ENCODE measurements at regions not wholly inside any gene's neighbourhood (a gene's known extent, or its start where the extent isn't known, plus 50 kb on each side); places are given as distances from the start of the nearest gene placed in this dataset.
A peak's percentile ranks its signal among the peaks of the same experiment; 100 is the strongest.

DNA sequence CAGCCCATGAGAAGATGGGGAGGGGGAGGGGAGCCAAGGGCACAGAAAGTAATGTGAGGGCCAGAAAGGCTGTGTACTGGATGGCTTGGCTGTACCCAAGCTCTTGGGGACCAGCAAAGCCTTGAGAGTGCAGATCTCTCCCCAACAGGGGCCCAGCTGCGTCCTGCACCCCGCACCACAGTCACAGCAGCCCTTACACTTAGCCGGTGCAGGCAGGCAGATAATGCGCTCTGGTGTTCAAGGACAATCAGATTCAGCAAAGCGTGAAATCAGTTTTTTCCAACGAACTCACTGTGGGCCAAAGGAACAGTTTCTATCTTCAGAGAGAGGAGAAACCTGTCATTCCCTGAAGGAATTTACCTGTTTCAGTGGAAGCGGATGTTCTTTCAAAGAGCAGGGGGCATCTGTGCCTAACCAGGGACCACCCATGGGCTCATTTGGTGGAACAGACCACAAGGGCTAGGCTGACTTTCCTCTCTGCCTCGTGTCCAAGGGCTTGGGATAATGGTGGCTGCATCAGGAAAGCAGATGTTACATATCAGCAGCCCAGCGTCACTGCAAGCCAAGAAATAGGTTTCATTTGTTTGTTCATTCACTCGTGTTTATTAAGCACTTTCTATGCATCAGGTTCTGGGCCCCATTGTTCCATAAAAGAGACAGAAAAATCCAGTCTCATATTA lies 81.2 kb upstream of the SPON1 start:
- DNase-seq: no peak
- no peak overlapping the region for H3K4me3 Mint-ChIP-seq
- peaks cover 14% of the 10 kb centered on the region for H3K4me1 Mint-ChIP-seq
- H3K9me3 Mint-ChIP-seq: no peaks in the 10 kb centered on the region
- peaks cover 2% of the 10 kb centered on the region for H3K36me3 Mint-ChIP-seq
- CTCF ChIA-PET: no interaction called here
- no peak overlapping the region for H3K27ac Mint-ChIP-seq
- peaks cover 11% of the 10 kb centered on the region for H3K27me3 Mint-ChIP-seq

DNA sequence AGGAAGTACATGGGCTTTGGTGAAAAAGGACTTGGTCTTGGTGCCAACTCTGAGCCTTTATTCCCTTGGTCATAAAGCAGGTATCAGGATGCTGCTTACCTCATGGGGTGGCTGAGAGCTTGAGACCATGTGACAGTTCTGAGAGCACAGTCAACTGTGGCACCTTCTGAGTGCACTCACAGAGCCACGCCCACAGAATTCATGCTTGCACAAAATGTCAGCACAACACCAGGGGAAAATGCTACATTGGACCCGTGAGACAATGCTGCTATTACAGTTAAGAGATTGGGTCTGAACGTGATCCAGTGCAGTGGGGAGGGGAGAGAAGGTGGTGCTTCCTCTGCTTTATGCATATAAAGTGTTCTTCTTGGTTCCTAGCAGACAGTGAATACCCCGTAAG lies 79.5 kb upstream of the SPON1 start:
- CTCF ChIA-PET: interaction anchor here (0.7 kb wide), 1 partner anchor 66 kb away, joined by 3 read pairs; no protein-coding TSS in a partner anchor
- Mint-ChIP-seq H3K27me3 (peaks cover 16% of the 10 kb centered on the region), H3K9me3 (peaks cover 6% of the 10 kb centered on the region), H3K4me1 (peaks cover 12% of the 10 kb centered on the region), H3K36me3 (peaks cover 5% of the 10 kb centered on the region), H3K4me3 (no peak overlapping the region), H3K27ac (no peak overlapping the region)
- peak; percentile 42 for DNase-seq

DNA sequence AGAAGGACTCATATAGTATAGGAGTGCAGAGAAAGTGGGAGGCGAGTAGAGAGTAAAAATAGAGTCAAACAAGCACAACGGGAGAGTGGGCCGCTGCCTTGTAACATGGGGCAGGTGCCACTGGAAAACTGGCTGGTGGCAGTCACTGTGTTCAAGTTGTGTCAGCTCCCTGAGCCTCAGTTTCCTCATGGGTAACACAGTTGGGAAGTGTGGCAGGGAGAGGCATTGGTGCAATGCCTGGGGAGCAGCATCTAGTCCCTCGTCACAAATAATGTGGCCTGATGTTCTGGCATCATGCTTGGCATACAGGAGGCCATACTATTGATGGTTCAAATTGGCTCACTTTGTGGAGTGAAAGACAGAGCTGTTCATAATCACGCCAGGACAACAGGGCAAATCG lies 78.9 kb upstream of the SPON1 start:
- peaks cover 3% of the 10 kb centered on the region for H3K36me3 Mint-ChIP-seq
- peaks cover 6% of the 10 kb centered on the region for H3K9me3 Mint-ChIP-seq
- H3K4me1 Mint-ChIP-seq: peaks cover 11% of the 10 kb centered on the region
- CTCF ChIA-PET: interaction anchor here (0.7 to 1.0 kb wide), 2 partner anchors 10 to 66 kb away, joined by 3 read pairs; no protein-coding TSS in a partner anchor
- no peak overlapping the region for H3K27ac Mint-ChIP-seq
- H3K4me3 Mint-ChIP-seq: no peak overlapping the region
- DNase-seq: no peak
- H3K27me3 Mint-ChIP-seq: peaks cover 16% of the 10 kb centered on the region

DNA sequence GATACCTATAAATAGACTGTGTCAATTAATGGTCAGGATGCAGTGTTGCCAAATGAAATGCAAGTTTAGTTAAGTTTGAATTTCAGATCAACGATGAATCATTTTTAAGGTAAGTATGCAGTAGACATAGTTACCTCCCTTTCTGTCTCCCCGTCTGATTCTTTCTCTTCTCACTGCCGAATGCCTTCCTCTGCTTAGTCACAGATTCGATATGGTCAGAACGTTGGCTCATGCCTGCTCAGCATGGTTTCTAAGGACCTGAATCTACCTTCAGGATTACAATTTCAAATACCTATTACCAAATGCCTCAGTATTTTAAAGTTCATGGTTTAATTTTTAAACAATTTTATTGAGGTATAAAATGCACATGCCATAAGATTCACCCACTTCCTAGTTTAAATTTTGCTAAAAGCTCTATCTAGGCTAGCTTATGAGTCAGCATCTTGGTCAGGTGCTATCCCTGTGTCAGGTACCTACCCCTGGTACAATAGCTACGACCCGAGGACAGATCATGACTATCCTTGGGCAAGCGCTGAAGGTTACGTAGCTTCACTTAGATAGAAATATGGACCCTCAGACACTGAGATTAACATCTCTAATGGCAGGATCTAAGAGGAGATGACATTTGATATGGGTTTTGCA lies 78.2 kb upstream of the SPON1 start:
- DNase-seq: no peak
- no peak overlapping the region for H3K27ac Mint-ChIP-seq
- peaks cover 10% of the 10 kb centered on the region for H3K4me1 Mint-ChIP-seq
- H3K36me3 Mint-ChIP-seq: peaks cover 2% of the 10 kb centered on the region
- no peak overlapping the region for H3K4me3 Mint-ChIP-seq
- peaks cover 6% of the 10 kb centered on the region for H3K9me3 Mint-ChIP-seq
- peaks cover 17% of the 10 kb centered on the region for H3K27me3 Mint-ChIP-seq
- CTCF ChIA-PET: interaction anchor here (1.0 kb wide), 1 partner anchor 11 kb away, joined by 3 read pairs; no protein-coding TSS in a partner anchor

DNA sequence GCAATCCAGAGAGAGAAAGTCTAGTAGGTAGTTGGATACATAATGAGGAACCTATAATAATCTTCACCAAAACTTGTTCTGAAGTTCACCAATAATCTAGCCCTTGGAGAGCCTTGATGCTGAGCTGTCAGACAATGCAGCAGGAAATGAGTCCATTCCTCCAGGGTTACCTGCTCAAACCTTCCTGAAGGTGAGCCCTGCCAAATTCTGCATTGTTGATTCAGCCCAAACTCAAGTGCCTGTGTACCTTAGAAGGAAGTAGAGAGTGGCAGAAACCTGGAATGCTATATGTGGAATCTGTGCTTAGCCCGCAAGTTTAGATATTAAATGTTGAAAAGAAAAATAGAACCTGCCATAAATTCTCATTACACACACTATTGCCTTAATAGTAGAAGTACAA lies 77.4 kb upstream of the SPON1 start:
- Mint-ChIP-seq H3K27ac (no peak overlapping the region), H3K4me3 (no peak overlapping the region), H3K4me1 (peaks cover 10% of the 10 kb centered on the region), H3K27me3 (peaks cover 20% of the 10 kb centered on the region), H3K9me3 (peaks cover 6% of the 10 kb centered on the region), H3K36me3 (peaks cover 2% of the 10 kb centered on the region)
- no peak for DNase-seq
- CTCF ChIA-PET: interaction anchor here (0.6 kb wide), 1 partner anchor 69 kb away, joined by 3 read pairs; no protein-coding TSS in a partner anchor

DNA sequence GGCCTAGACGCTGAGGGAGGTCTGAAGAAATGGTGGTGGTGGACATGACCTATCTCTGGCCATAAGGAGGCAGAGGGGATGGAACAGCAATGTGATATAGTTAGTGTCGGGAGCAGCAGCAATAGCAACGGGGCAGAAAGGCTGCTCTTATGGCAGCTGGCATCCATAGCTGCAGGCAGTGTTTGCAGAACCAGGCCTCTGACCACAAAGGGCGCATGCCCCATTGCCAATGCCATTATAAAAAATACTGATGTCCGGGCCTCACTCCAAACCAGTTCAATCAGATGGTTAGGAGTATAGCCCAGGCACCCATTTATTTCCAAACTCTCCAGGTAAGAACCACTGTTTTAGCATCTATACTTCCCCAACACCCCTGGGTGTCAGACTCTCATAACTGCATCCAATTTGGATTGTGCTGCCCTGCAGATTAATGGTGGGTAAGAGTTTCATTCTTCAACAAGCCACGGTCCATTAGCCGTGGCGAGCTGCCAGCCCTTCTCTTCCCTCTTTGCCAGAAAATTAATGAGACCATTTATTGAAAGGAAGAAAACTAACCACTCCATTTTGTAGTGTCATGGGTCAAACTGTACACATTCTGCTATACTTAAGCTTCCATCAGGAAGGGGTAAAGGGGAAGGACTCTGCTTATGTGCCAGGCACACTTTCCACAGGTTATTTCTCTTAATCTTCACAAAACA lies 72.8 kb upstream of the SPON1 start:
- CTCF ChIA-PET: no interaction called here
- DNase-seq: no peak
- Mint-ChIP-seq H3K4me1 (peaks cover 4% of the 10 kb centered on the region), H3K27me3 (peaks cover 22% of the 10 kb centered on the region), H3K4me3 (no peak overlapping the region), H3K36me3 (peaks cover 2% of the 10 kb centered on the region), H3K9me3 (peaks cover 6% of the 10 kb centered on the region), H3K27ac (no peak overlapping the region)

DNA sequence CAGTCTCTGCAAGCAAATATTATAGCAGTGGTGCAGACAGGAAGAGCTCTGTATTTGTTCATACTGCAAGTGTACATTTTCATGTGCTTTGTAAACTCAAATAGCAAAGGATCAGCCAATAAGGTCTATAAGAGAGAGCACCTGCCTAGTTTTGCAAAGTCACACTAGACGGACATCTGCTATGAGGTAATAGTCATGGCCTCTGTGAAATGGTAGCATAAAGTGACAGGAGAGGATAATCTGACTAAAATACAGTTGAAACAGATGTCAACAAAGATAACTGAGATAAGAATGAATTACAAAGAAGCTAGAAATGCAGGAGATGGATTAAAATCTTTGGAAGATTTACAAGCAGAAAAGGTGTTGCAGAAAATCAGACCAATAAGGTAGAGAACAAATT lies 70.6 kb upstream of the SPON1 start:
- Mint-ChIP-seq H3K4me1 (peaks cover 3% of the 10 kb centered on the region), H3K27me3 (peaks cover 20% of the 10 kb centered on the region), H3K27ac (no peak overlapping the region), H3K9me3 (peaks cover 1% of the 10 kb centered on the region), H3K36me3 (peaks cover 1% of the 10 kb centered on the region), H3K4me3 (no peak overlapping the region)
- DNase-seq: no peak
- CTCF ChIA-PET: interaction anchor here (1.3 kb wide), 1 partner anchor 14 kb away, joined by 3 read pairs; no protein-coding TSS in a partner anchor

DNA sequence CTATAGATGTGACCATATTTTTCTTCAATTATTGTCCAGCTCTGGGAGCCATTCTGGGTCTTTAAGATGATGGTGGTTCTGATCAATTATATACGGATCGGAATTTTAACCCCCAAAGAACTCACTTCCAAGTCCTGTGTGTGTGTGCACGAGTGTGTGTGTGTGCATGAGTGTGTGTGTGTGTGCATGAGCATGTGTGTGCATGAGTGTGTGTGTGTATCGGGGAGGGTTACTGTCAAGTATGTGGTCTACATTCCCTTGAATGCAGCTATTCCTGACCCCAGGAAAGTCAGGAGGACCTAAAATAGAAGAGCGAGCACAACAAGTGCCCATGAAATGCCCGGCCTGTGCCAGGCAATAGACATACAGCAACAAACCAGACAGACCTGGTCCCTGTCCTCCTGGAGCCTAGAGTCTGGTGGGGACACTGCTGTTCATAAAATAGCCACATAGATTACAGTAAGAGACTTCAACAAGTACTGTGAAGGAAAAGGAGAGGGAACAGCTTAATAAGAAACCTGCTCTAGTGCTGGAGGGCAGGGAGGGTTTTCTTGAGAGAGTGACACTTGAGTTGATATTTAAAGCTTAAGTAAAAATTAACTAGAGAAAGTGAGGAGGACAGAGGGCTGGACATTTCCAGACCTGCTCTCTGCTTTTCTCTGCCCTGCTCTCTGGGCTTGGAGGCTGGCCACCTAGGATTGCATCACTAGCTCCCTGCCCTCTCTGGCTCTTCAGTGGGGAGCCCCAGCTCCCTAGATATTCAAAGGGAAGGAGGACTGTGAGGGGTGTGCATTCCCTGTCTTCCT lies 66.1 kb upstream of the SPON1 start:
- Mint-ChIP-seq H3K36me3 (peaks cover 2% of the 10 kb centered on the region), H3K9me3 (no peaks in the 10 kb centered on the region), H3K4me3 (no peak overlapping the region), H3K27ac (no peak overlapping the region), H3K4me1 (peaks cover 2% of the 10 kb centered on the region), H3K27me3 (peaks cover 26% of the 10 kb centered on the region)
- DNase-seq: no peak
- CTCF ChIA-PET: no interaction called here

DNA sequence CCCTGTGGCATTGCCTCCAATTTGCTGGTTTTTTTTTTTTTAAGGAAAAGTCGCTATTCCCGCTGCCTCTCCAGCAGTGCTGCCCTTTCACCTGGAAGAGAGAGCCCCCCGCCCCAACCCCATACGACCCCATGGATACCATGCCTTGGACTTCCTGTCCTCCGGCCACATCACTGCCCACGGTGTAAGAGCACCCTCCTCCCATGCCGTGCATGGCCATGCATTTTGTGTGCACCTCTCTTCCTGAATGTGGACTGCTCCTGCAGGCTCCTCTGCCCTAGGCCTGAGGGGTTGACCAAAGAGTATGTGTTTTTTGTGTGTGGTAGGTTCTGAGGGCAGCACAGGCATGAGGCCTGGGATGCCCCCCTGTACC lies 65.6 kb upstream of the SPON1 start:
- DNase-seq: no peak
- CTCF ChIA-PET: no interaction called here
- Mint-ChIP-seq H3K4me1 (peaks cover 2% of the 10 kb centered on the region), H3K4me3 (no peak overlapping the region), H3K27me3 (peaks cover 27% of the 10 kb centered on the region), H3K27ac (no peak overlapping the region), H3K9me3 (no peaks in the 10 kb centered on the region), H3K36me3 (peaks cover 2% of the 10 kb centered on the region)

DNA sequence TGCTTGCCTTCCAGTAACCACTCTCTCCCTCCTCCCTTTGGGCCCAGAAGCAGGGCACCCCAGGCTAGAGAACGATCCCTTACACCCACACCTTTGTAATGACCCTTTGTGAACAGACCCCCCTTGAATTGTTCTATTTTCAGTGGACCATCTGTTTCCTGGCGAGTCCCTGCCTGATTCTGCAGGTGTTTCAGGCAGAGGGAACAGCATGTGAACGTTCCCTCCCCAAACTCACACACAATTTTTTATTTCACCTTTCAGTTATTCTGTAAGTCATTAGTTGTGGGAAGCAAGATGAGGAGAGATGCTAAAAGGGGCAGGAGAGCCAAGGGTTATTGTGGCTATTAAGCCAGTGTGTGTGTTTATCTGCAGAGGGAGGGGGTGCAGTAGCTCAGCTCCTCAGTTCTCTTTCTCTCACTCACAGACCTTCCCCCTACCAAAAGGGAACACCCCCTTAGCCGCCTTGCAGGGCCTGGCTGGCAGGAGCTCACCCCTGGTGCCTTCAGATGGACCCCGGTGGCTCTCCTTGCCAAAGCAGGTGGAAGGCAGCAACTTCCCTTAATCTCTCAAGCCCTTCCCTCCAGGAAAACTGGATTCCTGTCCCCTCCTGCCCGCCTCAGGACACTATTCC lies 64.8 kb upstream of the SPON1 start:
- Mint-ChIP-seq H3K4me3 (no peak overlapping the region), H3K36me3 (peaks cover 2% of the 10 kb centered on the region)

DNA sequence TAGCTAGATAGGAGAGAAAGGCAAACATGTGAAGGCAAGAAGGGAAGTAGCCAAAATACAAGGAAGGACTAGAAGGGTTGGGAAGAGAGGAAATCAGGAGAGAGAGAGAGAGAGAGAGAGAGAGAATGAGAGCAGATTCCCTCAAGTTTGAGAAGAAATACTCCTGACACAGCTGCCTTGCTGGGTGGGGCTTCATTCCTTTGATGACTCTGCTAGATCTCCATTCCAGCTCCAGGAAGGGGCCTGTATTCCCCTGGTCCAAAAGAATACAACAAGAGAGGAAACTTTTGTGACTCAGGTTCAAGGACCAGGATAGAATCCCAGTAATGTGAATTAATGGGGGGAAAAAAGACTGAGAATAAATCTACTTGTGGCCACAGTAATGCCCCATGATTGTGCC lies 62.9 kb upstream of the SPON1 start:
- Mint-ChIP-seq H3K36me3 (peaks cover 2% of the 10 kb centered on the region), H3K27me3 (peaks cover 30% of the 10 kb centered on the region), H3K4me3 (no peak overlapping the region), H3K27ac (no peak overlapping the region), H3K9me3 (no peaks in the 10 kb centered on the region), H3K4me1 (no peaks in the 10 kb centered on the region)
- DNase-seq: no peak
- CTCF ChIA-PET: no interaction called here

More for the DNA sequence above, 64.8 kb upstream of the SPON1 start:
- Mint-ChIP-seq H3K27ac (no peak overlapping the region), H3K27me3 (peaks cover 27% of the 10 kb centered on the region), H3K4me1 (peaks cover 2% of the 10 kb centered on the region), H3K9me3 (no peaks in the 10 kb centered on the region)
- CTCF ChIA-PET: interaction anchor here (0.8 kb wide), 1 partner anchor 12 kb away, joined by 3 read pairs; no protein-coding TSS in a partner anchor
- DNase-seq: no peak

DNA sequence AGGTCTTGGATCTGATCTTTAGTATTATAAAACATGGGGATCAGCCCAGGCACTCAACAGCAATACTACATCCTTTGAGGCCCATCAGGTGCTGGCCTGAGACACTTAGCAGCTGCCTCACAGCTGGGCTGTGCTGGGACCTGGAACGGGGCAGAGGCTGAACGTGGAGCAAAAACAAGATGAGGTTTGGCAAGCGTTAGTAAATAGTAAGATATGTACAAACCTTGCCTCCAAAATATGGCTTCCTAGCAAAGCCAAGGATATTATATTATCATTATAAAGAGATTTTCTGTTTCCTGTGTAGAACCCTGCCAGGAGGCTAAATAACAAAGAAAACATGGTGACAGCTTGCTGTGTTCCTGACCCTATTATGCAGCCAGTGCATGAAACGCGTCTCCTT lies 60.0 kb upstream of the SPON1 start:
- Mint-ChIP-seq H3K36me3 (peaks cover 4% of the 10 kb centered on the region), H3K4me3 (no peak overlapping the region), H3K27me3 (peaks cover 28% of the 10 kb centered on the region), H3K27ac (no peak overlapping the region), H3K9me3 (peaks cover 10% of the 10 kb centered on the region), H3K4me1 (no peaks in the 10 kb centered on the region)
- DNase-seq: no peak
- CTCF ChIA-PET: no interaction called here

DNA sequence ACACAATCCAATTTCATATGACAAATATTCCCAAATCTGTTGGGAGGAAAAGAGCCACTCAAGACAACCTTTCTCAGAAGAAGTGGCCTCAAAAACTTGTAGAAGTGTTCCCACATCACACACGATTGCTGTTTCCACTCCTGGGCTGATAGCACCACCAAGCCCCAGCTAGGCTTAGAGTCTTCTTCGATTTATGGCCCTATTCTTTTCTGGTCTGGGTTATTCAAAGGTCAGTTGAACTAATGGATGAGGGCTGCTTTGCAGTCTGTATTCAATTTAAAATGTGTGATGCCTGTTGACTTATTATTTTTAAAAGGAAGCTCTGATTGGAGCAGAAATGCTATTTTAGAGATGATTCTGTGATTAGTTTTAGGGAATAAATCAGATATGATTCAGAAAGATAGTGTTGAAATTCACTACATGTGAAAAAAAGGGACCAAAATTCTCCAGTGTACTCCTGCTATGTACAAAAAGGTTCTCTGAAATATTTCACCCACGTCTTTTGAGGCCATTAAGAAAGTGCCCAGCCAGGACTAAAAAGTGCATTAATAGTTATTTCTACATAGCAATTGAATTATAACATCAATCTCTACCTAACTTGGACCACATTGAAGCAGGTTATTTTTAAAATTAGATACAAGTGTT lies 57.3 kb upstream of the SPON1 start:
- CTCF ChIA-PET: no interaction called here
- Mint-ChIP-seq H3K27me3 (peaks cover 24% of the 10 kb centered on the region), H3K9me3 (peaks cover 23% of the 10 kb centered on the region), H3K36me3 (peaks cover 5% of the 10 kb centered on the region), H3K4me1 (no peaks in the 10 kb centered on the region), H3K4me3 (no peak overlapping the region), H3K27ac (no peak overlapping the region)
- no peak for DNase-seq
